A549 (cell line): ENCODE measurements at regions not wholly inside any gene's neighbourhood (a gene's known extent, or its start where the extent isn't known, plus 50 kb on each side); places are given as distances from the start of the nearest gene placed in this dataset.

Source experiments
- ATAC-seq, 2 experiments: fragments of 200-7000 bp in 1 of 2; fragments of >200 bp in 1 of 2; cut with Nextera tagmentation in 1 of 2; cut with Tn5 transposase in 1 of 2; 3 replicates each; pipeline versions ENCODE4 v1.8.0 to v1.9.1; 2018 to 2020; ENCODE audit warnings: mild to moderate bottlenecking in 1 of 2, moderate library complexity in 1 of 2
- CTCF ChIA-PET: fragments of 300-600 bp; sonication (Branson Sonifier 250); formaldehyde crosslinking; extraction: SDS; loops from one replicate; lab custom pipeline; 2021; ENCODE audit warnings: antibody characterized with exemption, inconsistent platforms; lab: Yijun Ruan, JAX
- POLR2A ChIA-PET: fragments of 350-600 bp; formaldehyde crosslinking; extraction: SDS; loops from one replicate; lab custom pipeline; 2021; ENCODE audit warnings: antibody characterized with exemption, inconsistent platforms; lab: Yijun Ruan, JAX
- DNase-seq, 2 experiments: peaks; one replicate each; pipeline versions ENCODE4 v3.0.0 to v3.0.0-alpha.2; 2011 to 2016; ENCODE audit warnings: low read depth in 1 of 2, low spot score in 1 of 2
- FAIRE-seq: peaks from 2 replicates; lab custom pipeline; 2011; peaks lifted over from hg19 to GRCh38; lab: Jason Lieb, UNC
- H3K27ac ChIP-seq, 2 experiments: fragments of >200 bp; sonication (Bioruptor Twin); formaldehyde crosslinking; 3 replicates each; pipeline ENCODE4 v1.5.1; 2016 to 2017
- H3K4me1 ChIP-seq: fragments of >200 bp; sonication (Bioruptor Twin); formaldehyde crosslinking; 3 replicates; pipeline ENCODE4 v1.6.1; 2016
- H3K4me2 ChIP-seq: fragments of >200 bp; sonication (Bioruptor Twin); formaldehyde crosslinking; 3 replicates; pipeline ENCODE4 v1.6.1; 2016
- H3K4me3 ChIP-seq: fragments of >200 bp; sonication (Bioruptor Twin); formaldehyde crosslinking; 3 replicates; pipeline ENCODE4 v1.5.1; 2016
- H3K9me3 ChIP-seq: fragments of >200 bp; sonication (Bioruptor Twin); formaldehyde crosslinking; 3 replicates; pipeline ENCODE4 v1.6.1; 2016
- BHLHE40 ChIP-seq: IDR thresholded peaks from 2 replicates; pipeline ENCODE4 v1.6.1; 2012; ENCODE audit warnings: low read depth, low read length, inconsistent platforms
- CEBPB ChIP-seq, 2 experiments: fragments of >200 bp in 1 of 2; sonication (Bioruptor Twin) in 1 of 2; formaldehyde crosslinking in 1 of 2; IDR thresholded peaks; 2 replicates each; pipeline ENCODE4 v1.6.1; 2012 to 2016
- CHD4 ChIP-seq: fragments of 200-600 bp; sonication (generic); IDR thresholded peaks from 2 replicates; pipeline ENCODE4 v1.6.1; 2016; ENCODE audit warnings: antibody characterized with exemption, mild to moderate bottlenecking, borderline replicate concordance
- FOSB ChIP-seq: fragments of 250-450 bp; sonication (Bioruptor Pico); IDR thresholded peaks from 2 replicates; pipeline ENCODE4 v1.5.0; 2020; ENCODE audit warnings: mild to moderate bottlenecking, moderate library complexity
- FOSL2 ChIP-seq, 2 experiments: fragments of 450-650 bp in 1 of 2; fragments of >200 bp in 1 of 2; sonication (Bioruptor Twin) in 1 of 2; formaldehyde crosslinking; IDR thresholded peaks; 2 replicates each; pipeline versions ENCODE4 v1.5.0 to v1.6.1; 2016 to 2020; ENCODE audit warnings: mild to moderate bottlenecking in 1 of 2, moderate library complexity in 1 of 2
- FOXS1 ChIP-seq: fragments of 250-450 bp; sonication (Bioruptor Pico); IDR thresholded peaks from 2 replicates; pipeline ENCODE4 v1.5.0; 2020; ENCODE audit warnings: mild to moderate bottlenecking, moderate library complexity
- HEYL ChIP-seq: fragments of 250-450 bp; sonication (Bioruptor Pico); IDR thresholded peaks from 2 replicates; pipeline ENCODE4 v1.8.0; 2021; ENCODE audit warnings: mild to moderate bottlenecking, moderate library complexity
- KDM5A ChIP-seq: fragments of 200-600 bp; sonication (generic); IDR thresholded peaks from 2 replicates; pipeline ENCODE4 v1.6.1; 2016; ENCODE audit warnings: antibody characterized with exemption, mild to moderate bottlenecking
- MAZ ChIP-seq: fragments of 150-350 bp; IDR thresholded peaks from 2 replicates; pipeline ENCODE4 v1.6.1; 2014; ENCODE audit warnings: antibody characterized with exemption, low read depth, low read length, borderline replicate concordance
- NFE2L2 ChIP-seq: fragments of 150-350 bp; conservative IDR thresholded peaks from 2 replicates; pipeline ENCODE4 v1.6.1; 2014; ENCODE audit warnings: low read length
- RAD21 ChIP-seq, 2 experiments: fragments of >200 bp in 1 of 2; sonication (Bioruptor Twin) in 1 of 2; formaldehyde crosslinking in 1 of 2; IDR thresholded peaks in 1 of 2; conservative IDR thresholded peaks in 1 of 2; 2 replicates in 1 of 2; 3 replicates in 1 of 2; pipeline ENCODE4 v1.6.1; 2012 to 2018; ENCODE audit warnings: inconsistent platforms in 1 of 2
- RARB ChIP-seq: fragments of 250-450 bp; sonication (Bioruptor Pico); IDR thresholded peaks from 2 replicates; pipeline ENCODE4 v1.8.0; 2021; ENCODE audit warnings: mild to moderate bottlenecking, moderate library complexity
- RNF2 ChIP-seq: fragments of 200-600 bp; sonication (generic); IDR thresholded peaks from 2 replicates; pipeline ENCODE4 v1.6.1; 2016; ENCODE audit warnings: low read depth, mild to moderate bottlenecking, antibody characterized with exemption, moderate library complexity, borderline replicate concordance
- SMC3 ChIP-seq: fragments of >200 bp; sonication (Bioruptor Twin); formaldehyde crosslinking; IDR thresholded peaks from 3 replicates; pipeline ENCODE4 v1.6.1; 2018; ENCODE audit warnings: inconsistent platforms
- TFCP2L1 ChIP-seq: fragments of 250-450 bp; sonication (Bioruptor Pico); IDR thresholded peaks from 2 replicates; pipeline ENCODE4 v1.5.0; 2021; ENCODE audit warnings: mild to moderate bottlenecking
- TP53 ChIP-seq: fragments of 250-450 bp; sonication (Bioruptor Pico); IDR thresholded peaks from 2 replicates; pipeline ENCODE4 v1.5.0; 2021; ENCODE audit warnings: mild to moderate bottlenecking, moderate library complexity
- ZC3H11A ChIP-seq: fragments of 450-650 bp; IDR thresholded peaks from 2 replicates; pipeline ENCODE4 v1.6.1; 2014; ENCODE audit warnings: antibody characterized with exemption, mild to moderate bottlenecking
- ZFP36 ChIP-seq: fragments of 450-650 bp; IDR thresholded peaks from 2 replicates; pipeline ENCODE4 v1.6.1; 2014; ENCODE audit warnings: borderline replicate concordance; ENCODE audit not compliant: partially characterized antibody
- ZSCAN20 ChIP-seq: fragments of 250-450 bp; sonication (Bioruptor Pico); IDR thresholded peaks from 2 replicates; pipeline ENCODE4 v1.8.0; 2022; ENCODE audit warnings: mild to moderate bottlenecking, moderate library complexity
- WGBS: methylation state at CpG from one replicate; pipeline ENCODE4 v1.1.6; 2017; ENCODE audit errors: missing lambda C conversion rate; 5-methylcytosine and 5-hydroxymethylcytosine counted together
- TF ChIP-seq, protein P1 (sequence below): fragments of >200 bp; sonication (Bioruptor Twin); formaldehyde crosslinking; IDR thresholded peaks from 3 replicates; pipeline ENCODE4 v1.6.1; 2016
- TF ChIP-seq, protein P2 (sequence below): fragments of 450-650 bp; IDR thresholded peaks from 2 replicates; pipeline ENCODE4 v1.6.1; 2014; ENCODE audit warnings: antibody characterized with exemption
- TF ChIP-seq, protein P3 (sequence below): fragments of 250-450 bp; sonication (Bioruptor Pico); IDR thresholded peaks from 2 replicates; pipeline ENCODE4 v1.5.0; 2020; ENCODE audit warnings: low read depth, mild to moderate bottlenecking, moderate library complexity
- TF ChIP-seq, protein P4 (sequence below): fragments of >200 bp; sonication (Bioruptor Twin); formaldehyde crosslinking; IDR thresholded peaks from 2 replicates; pipeline ENCODE4 v1.6.1; 2016

DNA sequence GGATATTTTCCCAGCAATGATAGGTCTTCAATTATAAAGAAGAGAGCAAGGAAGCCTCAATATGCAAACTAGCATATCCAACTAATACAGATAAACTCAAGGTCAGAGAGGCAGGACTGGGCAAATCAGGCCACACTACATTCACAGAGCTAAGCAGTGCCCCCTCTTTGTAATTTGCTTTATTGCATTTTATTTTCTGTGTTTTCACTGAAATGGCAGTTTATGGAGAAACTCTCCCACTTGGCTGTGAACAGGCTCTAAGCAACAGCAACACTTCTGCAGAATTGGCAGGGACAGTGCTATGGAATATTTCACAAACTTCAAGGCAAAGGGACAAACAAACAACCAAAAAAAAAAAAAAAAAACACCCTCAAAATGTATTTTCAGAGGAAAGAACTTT lies 93.4 kb upstream of the SOD1 start (continued):
- TF ChIP-seq RNF2 (no peak), MAZ (no peak), FOSB (CRISPR knock-in tag) (no peak), CHD4 (no peak), TFCP2L1 (CRISPR knock-in tag) (no peak), HEYL (CRISPR knock-in tag) (no peak), TP53 (no peak), NFE2L2 (no peak), ZFP36 (no peak)
- TF ChIP-seq, protein P1, sequence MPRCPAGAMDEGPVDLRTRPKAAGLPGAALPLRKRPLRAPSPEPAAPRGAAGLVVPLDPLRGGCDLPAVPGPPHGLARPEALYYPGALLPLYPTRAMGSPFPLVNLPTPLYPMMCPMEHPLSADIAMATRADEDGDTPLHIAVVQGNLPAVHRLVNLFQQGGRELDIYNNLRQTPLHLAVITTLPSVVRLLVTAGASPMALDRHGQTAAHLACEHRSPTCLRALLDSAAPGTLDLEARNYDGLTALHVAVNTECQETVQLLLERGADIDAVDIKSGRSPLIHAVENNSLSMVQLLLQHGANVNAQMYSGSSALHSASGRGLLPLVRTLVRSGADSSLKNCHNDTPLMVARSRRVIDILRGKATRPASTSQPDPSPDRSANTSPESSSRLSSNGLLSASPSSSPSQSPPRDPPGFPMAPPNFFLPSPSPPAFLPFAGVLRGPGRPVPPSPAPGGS = no peak
- TF ChIP-seq, protein P2, sequence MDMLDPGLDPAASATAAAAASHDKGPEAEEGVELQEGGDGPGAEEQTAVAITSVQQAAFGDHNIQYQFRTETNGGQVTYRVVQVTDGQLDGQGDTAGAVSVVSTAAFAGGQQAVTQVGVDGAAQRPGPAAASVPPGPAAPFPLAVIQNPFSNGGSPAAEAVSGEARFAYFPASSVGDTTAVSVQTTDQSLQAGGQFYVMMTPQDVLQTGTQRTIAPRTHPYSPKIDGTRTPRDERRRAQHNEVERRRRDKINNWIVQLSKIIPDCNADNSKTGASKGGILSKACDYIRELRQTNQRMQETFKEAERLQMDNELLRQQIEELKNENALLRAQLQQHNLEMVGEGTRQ = no peak

DNA sequence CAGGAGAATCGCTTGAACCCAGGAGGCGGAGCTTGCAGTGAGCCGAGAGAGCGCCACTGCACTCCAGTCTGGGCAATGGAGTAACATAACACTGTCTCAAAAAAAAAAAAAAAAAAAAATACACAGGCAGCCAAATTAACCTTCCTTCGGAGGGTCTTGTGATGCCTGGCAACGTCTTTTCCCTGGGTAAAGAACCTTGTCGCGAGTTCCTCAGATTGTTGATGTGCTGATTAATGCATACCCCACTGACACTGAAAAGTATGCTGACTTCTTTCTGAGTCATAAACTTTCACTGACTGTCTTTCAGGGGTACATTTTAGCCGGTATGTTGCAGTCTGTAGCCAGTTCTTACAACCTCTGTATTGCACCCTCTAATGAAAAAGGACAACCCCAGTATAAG lies 95.1 kb upstream of the SOD1 start:
- WGBS = 50% methylated on average over 9 of the region's 9 CpGs
- ChIA-PET CTCF (no interaction called here), POLR2A (no interaction called here)
- no peak overlapping the region for H3K4me2 ChIP-seq
- no peak overlapping the region for H3K27ac ChIP-seq
- H3K4me3 ChIP-seq = no peak overlapping the region
- DNase-seq = no peak
- H3K4me1 ChIP-seq = no peaks in the 10 kb centered on the region
- ATAC-seq = no peak
- TF ChIP-seq KDM5A = no peak
- TF ChIP-seq ZSCAN20 (CRISPR knock-in tag) = no peak
- no peak for TF ChIP-seq SMC3
- no peak for TF ChIP-seq CEBPB (IDR thresholded peaks at IDR 0.05)
- no peak for TF ChIP-seq MAZ
- TF ChIP-seq, protein P3, sequence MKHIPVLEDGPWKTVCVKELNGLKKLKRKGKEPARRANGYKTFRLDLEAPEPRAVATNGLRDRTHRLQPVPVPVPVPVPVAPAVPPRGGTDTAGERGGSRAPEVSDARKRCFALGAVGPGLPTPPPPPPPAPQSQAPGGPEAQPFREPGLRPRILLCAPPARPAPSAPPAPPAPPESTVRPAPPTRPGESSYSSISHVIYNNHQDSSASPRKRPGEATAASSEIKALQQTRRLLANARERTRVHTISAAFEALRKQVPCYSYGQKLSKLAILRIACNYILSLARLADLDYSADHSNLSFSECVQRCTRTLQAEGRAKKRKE (CRISPR knock-in tag) = no peak
- TF ChIP-seq, protein P4, sequence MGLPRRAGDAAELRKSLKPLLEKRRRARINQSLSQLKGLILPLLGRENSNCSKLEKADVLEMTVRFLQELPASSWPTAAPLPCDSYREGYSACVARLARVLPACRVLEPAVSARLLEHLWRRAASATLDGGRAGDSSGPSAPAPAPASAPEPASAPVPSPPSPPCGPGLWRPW = no peak
- no peak for TF ChIP-seq BHLHE40
- TF ChIP-seq RNF2 = no peak
- TF ChIP-seq ZC3H11A = no peak
- TF ChIP-seq, protein P2 = no peak
- TF ChIP-seq RAD21 (conservative IDR thresholded peaks at IDR 0.05 in 1 of 2, IDR thresholded peaks at IDR 0.05 in 1 of 2) = no peak
- TF ChIP-seq RARB = no peak
- no peak for TF ChIP-seq FOXS1
- TF ChIP-seq CHD4 = no peak
- no peaks in the 10 kb centered on the region for H3K9me3 ChIP-seq
- no peak for FAIRE-seq

DNA sequence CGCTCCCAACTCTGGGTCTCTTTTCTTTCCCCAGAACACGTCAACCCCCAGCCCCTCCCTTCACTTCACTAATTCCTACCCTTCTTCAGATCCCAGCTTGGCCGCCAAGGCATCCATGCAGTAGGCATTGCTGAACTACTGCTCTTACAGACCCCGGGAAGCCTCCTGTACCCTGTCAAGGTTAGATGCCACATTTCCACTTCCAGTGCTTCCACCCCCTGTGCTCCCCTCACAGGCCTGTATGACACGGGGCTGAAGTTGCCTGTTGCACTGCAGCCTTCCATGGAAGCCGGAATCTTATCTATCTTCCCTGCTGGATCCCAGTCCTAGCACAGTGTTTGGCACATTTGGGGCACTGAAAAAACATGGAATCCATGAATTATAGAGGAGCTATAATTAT lies 99.0 kb upstream of the SOD1 start:
- ATAC-seq = no peak
- TF ChIP-seq, protein P3 (CRISPR knock-in tag) = no peak
- no peak for TF ChIP-seq FOSL2 (IDR thresholded peaks at IDR 0.05)
- no peak for TF ChIP-seq FOSL2 (CRISPR knock-in tag; IDR thresholded peaks at IDR 0.05)
- TF ChIP-seq, all 56 proteins: peak for 0
- no peak overlapping the region for H3K4me2 ChIP-seq
- 91% methylated on average over 6 of the region's 6 CpGs for WGBS
- H3K9me3 ChIP-seq = no peaks in the 10 kb centered on the region
- H3K27ac ChIP-seq = no peak overlapping the region
- POLR2A ChIA-PET = interaction anchor here (0.9 kb wide), 1 partner anchor 51 kb away, joined by 3 read pairs; no protein-coding TSS in a partner anchor
- DNase-seq (no peak), FAIRE-seq (no peak)
- H3K4me3 ChIP-seq = no peak overlapping the region
- H3K4me1 ChIP-seq = peaks cover 7% of the 10 kb centered on the region; the same call in 1 of the 3 replicates
- CTCF ChIA-PET = interaction anchor here (6.1 kb wide), 1 partner anchor 20 kb away, joined by 29 read pairs; no protein-coding TSS in a partner anchor
